ENCODE measurements at regions not wholly inside any gene's neighbourhood (a gene's known extent, or its start where the extent isn't known, plus 50 kb on each side); places are given as distances from the start of the nearest gene placed in this dataset.

DNA sequence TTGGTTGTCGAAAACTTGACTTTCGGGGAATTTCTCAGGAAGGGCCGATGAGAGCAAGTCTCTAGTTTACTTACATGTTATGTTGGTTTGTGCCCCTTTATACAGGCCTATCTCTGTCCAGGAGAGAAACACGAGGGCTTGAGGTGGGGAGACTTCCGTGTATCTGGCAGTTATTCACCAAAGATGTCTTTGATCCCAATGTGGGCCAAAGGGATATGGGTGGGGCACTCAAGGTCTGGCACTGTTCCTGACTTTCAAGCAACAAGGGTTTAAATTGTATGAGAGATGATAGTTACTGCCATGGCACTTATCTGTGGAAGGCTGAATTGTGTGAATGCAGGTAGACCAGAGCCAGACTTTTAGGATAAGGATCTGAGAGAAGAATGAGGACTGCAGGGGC, 137.2 kb upstream of the DHRS4 start:
- CTCF ChIA-PET: no interaction called here

DNA sequence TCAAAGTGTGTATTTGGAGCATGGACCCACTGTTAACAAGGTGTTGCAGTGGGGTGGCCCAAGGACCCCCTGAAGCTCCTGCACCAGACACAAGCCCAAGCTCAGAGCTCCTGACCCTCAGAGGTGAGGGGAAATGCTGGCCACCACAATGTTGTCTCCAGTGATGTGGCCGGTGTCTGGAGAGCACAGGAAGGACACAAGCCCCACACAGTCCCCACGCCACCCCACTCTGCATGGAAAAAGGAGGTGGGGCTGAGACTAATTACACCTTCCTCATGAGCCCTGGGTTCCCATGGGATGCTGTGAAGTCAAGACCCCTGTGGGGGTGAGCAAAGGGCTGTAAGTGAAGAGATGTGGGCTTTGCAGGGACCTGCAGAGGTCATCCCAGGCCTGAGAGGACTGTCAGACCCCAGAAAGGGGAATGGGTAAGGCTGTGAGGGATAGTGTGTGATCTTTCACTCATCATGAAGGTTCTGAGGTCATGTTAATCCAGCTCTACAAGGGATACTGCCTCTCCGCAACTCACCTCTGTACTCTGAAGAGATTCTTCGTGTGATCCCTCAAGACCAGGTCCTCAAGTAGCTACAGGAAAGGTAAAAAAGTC, 136.3 kb upstream of the DHRS4 start:
- Mint-ChIP-seq H3K4me3 (no peak overlapping the region), H3K27me3 (peaks cover 5% of the 10 kb centered on the region), H3K4me1 (no peaks in the 10 kb centered on the region), H3K9me3 (peaks cover 5% of the 10 kb centered on the region), H3K36me3 (ENCODE audit: low read depth) (no peaks in the 10 kb centered on the region), H3K27ac (no peak overlapping the region)
- POLR2A ChIA-PET: no interaction called here
- no peak for ATAC-seq (ENCODE audit: low read depth)
- intact Hi-C loops (cut with micrococcal nuclease): no loop called here
- DNase-seq: no peak
- CTCF ChIA-PET: no interaction called here
- TF ChIP-seq, protein P1, sequence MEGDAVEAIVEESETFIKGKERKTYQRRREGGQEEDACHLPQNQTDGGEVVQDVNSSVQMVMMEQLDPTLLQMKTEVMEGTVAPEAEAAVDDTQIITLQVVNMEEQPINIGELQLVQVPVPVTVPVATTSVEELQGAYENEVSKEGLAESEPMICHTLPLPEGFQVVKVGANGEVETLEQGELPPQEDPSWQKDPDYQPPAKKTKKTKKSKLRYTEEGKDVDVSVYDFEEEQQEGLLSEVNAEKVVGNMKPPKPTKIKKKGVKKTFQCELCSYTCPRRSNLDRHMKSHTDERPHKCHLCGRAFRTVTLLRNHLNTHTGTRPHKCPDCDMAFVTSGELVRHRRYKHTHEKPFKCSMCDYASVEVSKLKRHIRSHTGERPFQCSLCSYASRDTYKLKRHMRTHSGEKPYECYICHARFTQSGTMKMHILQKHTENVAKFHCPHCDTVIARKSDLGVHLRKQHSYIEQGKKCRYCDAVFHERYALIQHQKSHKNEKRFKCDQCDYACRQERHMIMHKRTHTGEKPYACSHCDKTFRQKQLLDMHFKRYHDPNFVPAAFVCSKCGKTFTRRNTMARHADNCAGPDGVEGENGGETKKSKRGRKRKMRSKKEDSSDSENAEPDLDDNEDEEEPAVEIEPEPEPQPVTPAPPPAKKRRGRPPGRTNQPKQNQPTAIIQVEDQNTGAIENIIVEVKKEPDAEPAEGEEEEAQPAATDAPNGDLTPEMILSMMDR (IDR thresholded peaks at IDR 0.05): no peak

More for the DNA sequence above, 137.2 kb upstream of the DHRS4 start:
- DNase-seq: no peak
- Mint-ChIP-seq H3K4me3 (no peak overlapping the region), H3K27me3 (peaks cover 5% of the 10 kb centered on the region), H3K4me1 (no peaks in the 10 kb centered on the region), H3K9me3 (peaks cover 5% of the 10 kb centered on the region), H3K27ac (no peak overlapping the region), H3K36me3 (ENCODE audit: low read depth) (no peaks in the 10 kb centered on the region)
- intact Hi-C loops (cut with micrococcal nuclease): no loop called here
- no peak for ATAC-seq (ENCODE audit: low read depth)
- POLR2A ChIA-PET: no interaction called here
- TF ChIP-seq, protein P1 (IDR thresholded peaks at IDR 0.05): no peak

DNA sequence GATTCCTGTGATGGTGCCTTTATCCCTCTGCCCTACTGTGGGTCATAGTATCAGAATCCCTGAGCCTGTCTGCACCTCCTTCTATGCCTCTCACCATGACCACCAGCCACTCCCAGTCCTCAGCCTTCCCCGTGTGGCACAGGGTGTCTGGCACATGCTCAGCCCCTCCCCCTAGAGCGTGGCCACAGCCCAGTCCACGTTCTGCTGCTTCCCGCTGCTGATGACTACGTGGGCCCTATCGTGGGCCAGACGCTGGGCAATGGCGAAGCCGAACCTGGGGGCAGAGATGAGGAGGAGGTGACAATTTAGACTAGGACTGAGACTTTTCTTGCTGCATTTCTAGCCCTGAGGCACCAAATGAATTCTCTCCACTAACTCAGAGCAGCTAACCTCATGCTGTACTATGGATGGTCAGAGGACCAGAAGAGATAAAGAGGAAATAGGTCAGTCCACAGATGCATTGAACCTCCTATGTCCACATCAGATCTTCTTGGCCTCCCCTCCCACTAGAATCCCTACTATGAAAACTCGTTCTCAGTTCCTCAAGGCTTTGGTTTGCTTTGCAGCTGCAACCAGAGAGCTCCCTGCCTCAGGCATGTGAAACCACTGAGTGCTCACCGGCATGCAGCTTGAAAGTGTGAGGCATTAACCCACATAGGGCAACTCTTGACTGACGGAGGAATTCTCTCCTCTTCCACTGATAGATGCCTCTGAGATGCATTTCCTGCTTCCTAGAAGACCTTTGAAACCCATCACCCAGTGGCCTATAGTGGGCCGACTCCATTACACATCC, 126.3 kb upstream of the DHRS4 start:
- TF ChIP-seq, protein P1 (IDR thresholded peaks at IDR 0.05): no peak
- H3K4me1 Mint-ChIP-seq: no peaks in the 10 kb centered on the region
- H3K27ac Mint-ChIP-seq: no peak overlapping the region
- ChIA-PET POLR2A (no interaction called here), CTCF (no interaction called here)
- H3K4me3 Mint-ChIP-seq: no peak overlapping the region
- no peaks in the 10 kb centered on the region for H3K9me3 Mint-ChIP-seq
- no peak for DNase-seq
- no peaks in the 10 kb centered on the region for H3K36me3 Mint-ChIP-seq (ENCODE audit: low read depth)
- intact Hi-C loops (cut with micrococcal nuclease): no loop called here
- ATAC-seq (ENCODE audit: low read depth): no peak
- peaks cover 9% of the 10 kb centered on the region for H3K27me3 Mint-ChIP-seq

DNA sequence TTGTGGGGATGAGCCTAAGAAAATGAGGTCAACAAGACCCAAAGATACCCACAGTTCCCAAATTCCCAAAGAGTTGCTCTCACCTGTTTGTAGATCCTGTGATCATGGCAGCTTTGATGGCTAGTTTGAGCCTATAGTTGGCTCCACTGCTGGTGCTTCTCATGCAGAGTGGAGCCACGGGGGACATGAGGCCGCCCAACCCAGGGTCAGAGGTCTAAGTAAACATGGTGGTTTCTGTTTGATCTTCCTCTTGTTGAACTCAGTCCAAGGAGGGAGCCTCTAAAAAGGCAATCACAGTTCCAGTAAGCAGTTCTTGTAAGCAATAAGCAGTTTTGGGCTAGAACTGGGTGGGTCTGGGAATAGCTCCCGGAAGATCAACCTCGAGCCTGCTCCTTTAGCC, 125.6 kb upstream of the DHRS4 start:
- ATAC-seq (ENCODE audit: low read depth): no peak
- no peak overlapping the region for H3K27ac Mint-ChIP-seq
- TF ChIP-seq, protein P1 (IDR thresholded peaks at IDR 0.05): no peak

GRCh38 chr14:23828616-23829015, 125.0 kb upstream of the DHRS4 start:
- CTCF ChIA-PET: no interaction called here
- DNase-seq (no peak), ATAC-seq (ENCODE audit: low read depth) (no peak)
- TF ChIP-seq, protein P1 (IDR thresholded peaks at IDR 0.05): no peak
- peaks cover 4% of the 10 kb centered on the region for H3K27me3 Mint-ChIP-seq
- no peak overlapping the region for H3K27ac Mint-ChIP-seq
- no peaks in the 10 kb centered on the region for H3K9me3 Mint-ChIP-seq
- H3K36me3 Mint-ChIP-seq (ENCODE audit: low read depth): no peaks in the 10 kb centered on the region
- H3K4me1 Mint-ChIP-seq: no peaks in the 10 kb centered on the region
- POLR2A ChIA-PET: no interaction called here
- intact Hi-C loops (cut with micrococcal nuclease): no loop called here
- no peak overlapping the region for H3K4me3 Mint-ChIP-seq

More for the DNA sequence above, 125.6 kb upstream of the DHRS4 start:
- CTCF ChIA-PET: no interaction called here
- intact Hi-C loops (cut with micrococcal nuclease): no loop called here
- no peaks in the 10 kb centered on the region for H3K4me1 Mint-ChIP-seq
- no peak overlapping the region for H3K4me3 Mint-ChIP-seq
- no peak for DNase-seq
- H3K36me3 Mint-ChIP-seq (ENCODE audit: low read depth): no peaks in the 10 kb centered on the region
- POLR2A ChIA-PET: no interaction called here
- H3K27me3 Mint-ChIP-seq: peaks cover 9% of the 10 kb centered on the region
- no peaks in the 10 kb centered on the region for H3K9me3 Mint-ChIP-seq

Measured in activated B cell treated with CpG ODN at 0.5 μM for 24 hours (primary cell).